ACC112 (cell line): ENCODE measurements at regions not wholly inside any gene's neighbourhood (a gene's known extent, or its start where the extent isn't known, plus 50 kb on each side); places are given as distances from the start of the nearest gene placed in this dataset.

Source experiments
- H2AFZ ChIP-seq: fragments of 200-600 bp; sonication (generic); one replicate; pipeline ENCODE4 v1.6.0; 2017; ENCODE audit warnings: antibody characterized with exemption, low read length; ENCODE audit not compliant: unreplicated experiment
- H3K27ac ChIP-seq: fragments of 200-600 bp; sonication (generic); 2 replicates; pipeline ENCODE4 v1.5.1; 2014; ENCODE audit warnings: low read depth, mild to moderate bottlenecking, antibody characterized with exemption, low read length, moderate library complexity
- H3K27me3 ChIP-seq: fragments of 200-600 bp; sonication (generic); 2 replicates; pipeline ENCODE4 v1.6.1; 2014; ENCODE audit warnings: mild to moderate bottlenecking, antibody characterized with exemption, low read length, moderate library complexity, mixed read lengths; ENCODE audit not compliant: insufficient read depth
- H3K36me3 ChIP-seq: fragments of 200-600 bp; sonication (generic); 2 replicates; pipeline ENCODE4 v1.6.1; 2016; ENCODE audit warnings: mild to moderate bottlenecking, antibody characterized with exemption, low read length, moderate library complexity, mixed read lengths; ENCODE audit not compliant: insufficient read depth
- H3K4me1 ChIP-seq: fragments of 200-600 bp; sonication (generic); one replicate; pipeline ENCODE4 v1.6.1; 2016; ENCODE audit warnings: low read length, mixed read lengths; ENCODE audit not compliant: insufficient read depth, unreplicated experiment, control insufficient read depth
- H3K4me3 ChIP-seq: fragments of 200-600 bp; sonication (generic); 2 replicates; pipeline ENCODE4 v1.5.1; 2014; ENCODE audit warnings: mild to moderate bottlenecking, low read depth, low read length
- H3K79me2 ChIP-seq: fragments of 200-600 bp; sonication (generic); one replicate; pipeline ENCODE4 v1.6.0; 2016; ENCODE audit warnings: low read length; ENCODE audit not compliant: control insufficient read depth, unreplicated experiment, insufficient read depth

- Histone ChIP-seq H3K79me2 (no peaks in the 10 kb centered on the region), H3K27me3 (peaks cover 5% of the 10 kb centered on the region; the same call in 1 of the 2 replicates), H3K36me3 (no peaks in the 10 kb centered on the region), H2AFZ (no peak overlapping the region), H3K4me1 (no peaks in the 10 kb centered on the region), H3K27ac (no peak overlapping the region), H3K4me3 (no peak overlapping the region)
Measured at GRCh38 chr12:70096759-70097410, 146.3 kb upstream of the CNOT2 start.

- no peak overlapping the region for H2AFZ ChIP-seq
- no peak overlapping the region for H3K4me3 ChIP-seq
Measured at GRCh38 chr12:70101064-70101463, 142.2 kb upstream of the CNOT2 start.

GRCh38 chr12:70106347-70106746 is 136.9 kb upstream of the CNOT2 start:
- H3K36me3 ChIP-seq: no peaks in the 10 kb centered on the region

More at GRCh38 chr12:70101064-70101463, 142.2 kb upstream of the CNOT2 start:
- no peaks in the 10 kb centered on the region for H3K36me3 ChIP-seq
- H3K27me3 ChIP-seq: peaks cover 7% of the 10 kb centered on the region; the same call in 1 of the 2 replicates
- no peak overlapping the region for H3K27ac ChIP-seq
- H3K4me1 ChIP-seq: no peaks in the 10 kb centered on the region
- H3K79me2 ChIP-seq: no peaks in the 10 kb centered on the region

GRCh38 chr12:70110085-70110484 is 133.1 kb upstream of the CNOT2 start:
- Histone ChIP-seq H3K36me3 (no peaks in the 10 kb centered on the region), H3K27me3 (no peaks in the 10 kb centered on the region), H3K27ac (no peak overlapping the region), H3K4me3 (no peak overlapping the region), H3K79me2 (no peaks in the 10 kb centered on the region), H2AFZ (no peak overlapping the region), H3K4me1 (no peaks in the 10 kb centered on the region)

More at GRCh38 chr12:70106347-70106746, 136.9 kb upstream of the CNOT2 start:
- Histone ChIP-seq H3K4me1 (no peaks in the 10 kb centered on the region), H3K27me3 (peaks cover 7% of the 10 kb centered on the region; the same call in 1 of the 2 replicates), H3K4me3 (no peak overlapping the region), H3K79me2 (no peaks in the 10 kb centered on the region), H2AFZ (no peak overlapping the region), H3K27ac (no peak overlapping the region)

GRCh38 chr12:70117670-70118069 is 125.6 kb upstream of the CNOT2 start:
- H2AFZ ChIP-seq: no peak overlapping the region

GRCh38 chr12:70120970-70121369 is 122.3 kb upstream of the CNOT2 start:
- H3K27ac ChIP-seq: no peak overlapping the region
- no peaks in the 10 kb centered on the region for H3K27me3 ChIP-seq
- H3K4me3 ChIP-seq: no peak overlapping the region
- no peaks in the 10 kb centered on the region for H3K79me2 ChIP-seq
- H3K4me1 ChIP-seq: no peaks in the 10 kb centered on the region
- H3K36me3 ChIP-seq: no peaks in the 10 kb centered on the region
- H2AFZ ChIP-seq: no peak overlapping the region

More at GRCh38 chr12:70117670-70118069, 125.6 kb upstream of the CNOT2 start:
- Histone ChIP-seq H3K79me2 (no peaks in the 10 kb centered on the region), H3K27ac (no peak overlapping the region), H3K4me1 (no peaks in the 10 kb centered on the region), H3K27me3 (no peaks in the 10 kb centered on the region), H3K36me3 (no peaks in the 10 kb centered on the region), H3K4me3 (no peak overlapping the region)

GRCh38 chr12:70121562-70121961 is 121.7 kb upstream of the CNOT2 start:
- Histone ChIP-seq H3K79me2 (no peaks in the 10 kb centered on the region), H3K27ac (no peak overlapping the region), H3K4me1 (no peaks in the 10 kb centered on the region), H3K4me3 (no peak overlapping the region), H3K27me3 (no peaks in the 10 kb centered on the region), H3K36me3 (no peaks in the 10 kb centered on the region), H2AFZ (no peak overlapping the region)

GRCh38 chr12:70122804-70123203 is 120.4 kb upstream of the CNOT2 start:
- no peaks in the 10 kb centered on the region for H3K4me1 ChIP-seq
- H3K4me3 ChIP-seq: no peak overlapping the region
- H2AFZ ChIP-seq: no peak overlapping the region
- no peak overlapping the region for H3K27ac ChIP-seq
- no peaks in the 10 kb centered on the region for H3K27me3 ChIP-seq
- no peaks in the 10 kb centered on the region for H3K79me2 ChIP-seq
- no peaks in the 10 kb centered on the region for H3K36me3 ChIP-seq

GRCh38 chr12:70149013-70149412 is 94.2 kb upstream of the CNOT2 start:
- Histone ChIP-seq H3K36me3 (no peaks in the 10 kb centered on the region), H3K4me1 (no peaks in the 10 kb centered on the region), H3K27ac (no peak overlapping the region), H3K4me3 (no peak overlapping the region), H2AFZ (no peak overlapping the region), H3K79me2 (no peaks in the 10 kb centered on the region), H3K27me3 (no peaks in the 10 kb centered on the region; the same call in none of the 2 replicates)

- Histone ChIP-seq H3K27ac (no peak overlapping the region), H3K79me2 (no peaks in the 10 kb centered on the region), H2AFZ (no peak overlapping the region), H3K27me3 (no peaks in the 10 kb centered on the region; the same call in none of the 2 replicates), H3K36me3 (no peaks in the 10 kb centered on the region), H3K4me3 (no peak overlapping the region), H3K4me1 (no peaks in the 10 kb centered on the region)
Measured at GRCh38 chr12:70149665-70150064, 93.6 kb upstream of the CNOT2 start.

- no peaks in the 10 kb centered on the region for H3K4me1 ChIP-seq
- no peaks in the 10 kb centered on the region for H3K79me2 ChIP-seq
- H3K36me3 ChIP-seq: no peaks in the 10 kb centered on the region; the same call in 1 of the 2 replicates
- H2AFZ ChIP-seq: no peak overlapping the region
- H3K27me3 ChIP-seq: no peaks in the 10 kb centered on the region; the same call in none of the 2 replicates
- no peak overlapping the region for H3K27ac ChIP-seq
- H3K4me3 ChIP-seq: no peak overlapping the region
Measured at GRCh38 chr12:70150230-70150629, 93.0 kb upstream of the CNOT2 start.
